Peyer's patch (tissue), 4 donors: ENCODE measurements at regions not wholly inside any gene's neighbourhood (a gene's known extent, or its start where the extent isn't known, plus 50 kb on each side); places are given as distances from the start of the nearest gene placed in this dataset.

ENCODE experiments used
- DNase-seq, 3 donors: peaks; one replicate each; pipeline ENCODE4 v3.0.0-alpha.2; 2017 to 2019
- H3K27ac ChIP-seq, 4 donors: fragments of 200-600 bp; sonication (generic); one replicate each; pipeline ENCODE4 v1.5.1; 2016 to 2019
- H3K27me3 ChIP-seq, 2 donors: fragments of 200-600 bp; sonication (generic); one replicate each; pipeline ENCODE4 v1.5.1; 2019
- H3K36me3 ChIP-seq, 3 donors: fragments of 200-600 bp; sonication (generic); one replicate each; pipeline ENCODE4 v1.5.1; 2016 to 2019
- H3K4me1 ChIP-seq, 4 donors: fragments of 200-600 bp; sonication (generic); one replicate each; pipeline ENCODE4 v1.5.1; 2016 to 2019
- H3K4me3 ChIP-seq, 4 donors: fragments of 200-600 bp; sonication (generic); 1 replicate in 3 of 4; 2 replicates in 1 of 4; pipeline ENCODE4 v1.5.1; 2016 to 2019; ENCODE audit warnings: mild to moderate bottlenecking in 1 of 4
- H3K9me3 ChIP-seq, 4 donors: fragments of 200-600 bp; sonication (generic); one replicate each; pipeline ENCODE4 v1.5.1; 2016 to 2019; ENCODE audit warnings: mild to moderate bottlenecking in 1 of 4
- POLR2A ChIP-seq, 2 donors: fragments of 450-650 bp; IDR thresholded peaks; one replicate each; pipeline ENCODE4 v1.5.1; 2017; ENCODE audit warnings: antibody characterized with exemption in 2 of 2, mild to moderate bottlenecking in 2 of 2, moderate library complexity in 2 of 2
- TF ChIP-seq, protein P1 (sequence below), 6 experiments: fragments of 450-650 bp in 4 of 6; fragments of 200-600 bp in 2 of 6; sonication (generic) in 1 of 6; IDR thresholded peaks; one replicate each; pipeline ENCODE4 v1.5.1; 2017 to 2019; ENCODE audit warnings: antibody characterized with exemption in 6 of 6, mild to moderate bottlenecking in 3 of 6, moderate library complexity in 1 of 6

- Histone ChIP-seq H3K27ac (no peak overlapping the region), H3K36me3 (no peaks in the 10 kb centered on the region), H3K4me1 (no peaks in the 10 kb centered on the region), H3K9me3 (no peaks in the 10 kb centered on the region), H3K27me3 (no peaks in the 10 kb centered on the region), H3K4me3 (no peak overlapping the region)
- no peak for DNase-seq
- TF ChIP-seq, protein P1, sequence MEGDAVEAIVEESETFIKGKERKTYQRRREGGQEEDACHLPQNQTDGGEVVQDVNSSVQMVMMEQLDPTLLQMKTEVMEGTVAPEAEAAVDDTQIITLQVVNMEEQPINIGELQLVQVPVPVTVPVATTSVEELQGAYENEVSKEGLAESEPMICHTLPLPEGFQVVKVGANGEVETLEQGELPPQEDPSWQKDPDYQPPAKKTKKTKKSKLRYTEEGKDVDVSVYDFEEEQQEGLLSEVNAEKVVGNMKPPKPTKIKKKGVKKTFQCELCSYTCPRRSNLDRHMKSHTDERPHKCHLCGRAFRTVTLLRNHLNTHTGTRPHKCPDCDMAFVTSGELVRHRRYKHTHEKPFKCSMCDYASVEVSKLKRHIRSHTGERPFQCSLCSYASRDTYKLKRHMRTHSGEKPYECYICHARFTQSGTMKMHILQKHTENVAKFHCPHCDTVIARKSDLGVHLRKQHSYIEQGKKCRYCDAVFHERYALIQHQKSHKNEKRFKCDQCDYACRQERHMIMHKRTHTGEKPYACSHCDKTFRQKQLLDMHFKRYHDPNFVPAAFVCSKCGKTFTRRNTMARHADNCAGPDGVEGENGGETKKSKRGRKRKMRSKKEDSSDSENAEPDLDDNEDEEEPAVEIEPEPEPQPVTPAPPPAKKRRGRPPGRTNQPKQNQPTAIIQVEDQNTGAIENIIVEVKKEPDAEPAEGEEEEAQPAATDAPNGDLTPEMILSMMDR (IDR thresholded peaks at IDR 0.05): no peak
- no peak for TF ChIP-seq POLR2A (IDR thresholded peaks at IDR 0.05)
These were observed 140.1 kb upstream of the CAMK1G start for GRCh38 chr1:209443361-209443931.

DNA sequence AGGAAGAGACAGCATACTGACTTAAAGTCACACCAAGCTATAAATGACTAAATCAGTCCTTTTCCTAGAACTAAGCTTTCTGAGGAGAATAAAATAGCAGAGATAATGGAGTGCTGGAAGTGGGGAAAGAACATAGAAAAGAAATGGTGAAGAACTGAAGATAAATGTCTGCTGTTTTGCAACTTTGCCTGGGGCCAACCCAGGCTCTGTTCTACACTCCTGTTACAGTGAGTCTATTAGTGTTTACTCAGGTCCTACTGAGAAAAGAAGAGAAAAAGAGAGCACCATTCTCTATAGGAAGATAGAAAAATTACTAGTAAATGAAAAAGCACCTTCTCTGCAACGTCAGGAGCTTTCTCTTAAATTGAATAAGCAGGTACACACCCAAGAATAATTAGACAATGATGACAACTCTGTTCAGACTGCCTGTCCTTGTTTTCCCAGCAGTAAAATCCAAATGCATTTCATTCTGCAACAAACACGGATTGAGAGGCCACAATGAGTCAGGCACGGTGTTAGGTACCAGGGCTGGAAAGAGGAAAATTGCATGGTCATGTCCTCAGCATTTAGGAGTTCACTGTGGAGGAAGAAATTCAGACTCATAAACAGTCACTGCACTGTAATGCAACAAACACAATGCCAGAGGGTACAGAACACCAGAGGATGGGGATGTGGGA lies 139.4 kb upstream of the CAMK1G start:
- no peak for TF ChIP-seq POLR2A (IDR thresholded peaks at IDR 0.05)
- TF ChIP-seq, protein P1 (IDR thresholded peaks at IDR 0.05): no peak
- H3K9me3 ChIP-seq: no peaks in the 10 kb centered on the region
- no peak overlapping the region for H3K4me3 ChIP-seq
- no peak overlapping the region for H3K27ac ChIP-seq
- H3K36me3 ChIP-seq: no peaks in the 10 kb centered on the region
- no peaks in the 10 kb centered on the region for H3K4me1 ChIP-seq
- DNase-seq: no peak
- H3K27me3 ChIP-seq: no peaks in the 10 kb centered on the region

DNA sequence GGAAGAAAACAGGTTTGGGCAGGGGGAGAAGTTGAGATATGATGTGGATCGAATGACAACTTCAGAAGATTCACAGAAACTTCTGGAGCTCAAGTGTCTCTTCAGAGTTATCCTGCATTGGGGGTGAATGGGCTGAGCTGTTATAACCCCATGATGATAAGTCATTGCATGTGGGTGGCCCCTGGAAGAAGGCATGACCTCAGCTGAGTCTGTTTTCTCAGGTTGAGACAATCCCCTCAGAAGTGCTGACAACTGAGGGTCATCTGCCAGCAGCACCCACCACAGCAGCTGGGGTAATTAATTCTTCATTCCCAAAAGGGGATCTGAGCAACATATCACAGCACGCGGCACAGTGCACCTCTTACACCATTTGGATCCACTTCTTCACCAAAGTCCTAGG lies 138.6 kb upstream of the CAMK1G start:
- TF ChIP-seq, protein P1 (IDR thresholded peaks at IDR 0.05): no peak
- TF ChIP-seq POLR2A (IDR thresholded peaks at IDR 0.05): no peak
- no peak overlapping the region for H3K4me3 ChIP-seq
- no peak for DNase-seq
- no peaks in the 10 kb centered on the region for H3K27me3 ChIP-seq
- H3K36me3 ChIP-seq: no peaks in the 10 kb centered on the region
- H3K9me3 ChIP-seq: no peaks in the 10 kb centered on the region
- H3K4me1 ChIP-seq: no peaks in the 10 kb centered on the region
- no peak overlapping the region for H3K27ac ChIP-seq

GRCh38 chr1:209445576-209445975 lies 137.9 kb upstream of the CAMK1G start:
- Histone ChIP-seq H3K9me3 (no peaks in the 10 kb centered on the region), H3K27ac (no peak overlapping the region), H3K4me1 (no peaks in the 10 kb centered on the region), H3K4me3 (no peak overlapping the region), H3K36me3 (no peaks in the 10 kb centered on the region), H3K27me3 (no peaks in the 10 kb centered on the region)
- no peak for DNase-seq
- no peak for TF ChIP-seq POLR2A (IDR thresholded peaks at IDR 0.05)
- TF ChIP-seq, protein P1 (IDR thresholded peaks at IDR 0.05): no peak

GRCh38 chr1:209446356-209446755 lies 137.2 kb upstream of the CAMK1G start:
- no peaks in the 10 kb centered on the region for H3K27me3 ChIP-seq
- H3K4me3 ChIP-seq: no peak overlapping the region
- no peaks in the 10 kb centered on the region for H3K4me1 ChIP-seq
- DNase-seq: no peak
- no peaks in the 10 kb centered on the region for H3K36me3 ChIP-seq
- H3K9me3 ChIP-seq: no peaks in the 10 kb centered on the region
- TF ChIP-seq, protein P1 (IDR thresholded peaks at IDR 0.05): no peak
- no peak for TF ChIP-seq POLR2A (IDR thresholded peaks at IDR 0.05)
- H3K27ac ChIP-seq: no peak overlapping the region
